T-helper 17 cell (primary cell): ENCODE measurements at regions not wholly inside any gene's neighbourhood (a gene's known extent, or its start where the extent isn't known, plus 50 kb on each side); places are given as distances from the start of the nearest gene placed in this dataset.

Experiments
- ATAC-seq: fragments of 150-1000 bp; cut with Tn5 transposase; 2 replicates; pipeline ENCODE4 v1.10.0; 2021; ENCODE audit warnings: mild to moderate bottlenecking, moderate library complexity
- DNase-seq, 3 donors: peaks; one replicate each; pipeline versions ENCODE4 v3.0.0 to v3.0.0-alpha.2; 2020 to 2021
- H3K9me3 ChIP-seq: one replicate; pipeline ENCODE4 v1.7.0; 2013; ENCODE audit warnings: low read length, mild to moderate bottlenecking; ENCODE audit not compliant: control insufficient read depth, poor library complexity, severe bottlenecking
- H3K27ac Mint-ChIP-seq: one replicate; pipeline ENCODE4 v1.8.0; 2022; ENCODE audit warnings: mild to moderate bottlenecking, moderate library complexity, mixed read lengths
- H3K27me3 Mint-ChIP-seq: one replicate; pipeline ENCODE4 v1.8.0; 2022; ENCODE audit warnings: mixed read lengths
- H3K36me3 Mint-ChIP-seq: one replicate; pipeline ENCODE4 v1.8.0; 2022; ENCODE audit warnings: low read depth, mixed read lengths
- H3K4me1 Mint-ChIP-seq: one replicate; pipeline ENCODE4 v1.8.0; 2022; ENCODE audit warnings: mild to moderate bottlenecking, mixed read lengths
- H3K4me3 Mint-ChIP-seq: one replicate; pipeline ENCODE4 v1.8.0; 2022; ENCODE audit warnings: mild to moderate bottlenecking, moderate library complexity, mixed read lengths

DNA sequence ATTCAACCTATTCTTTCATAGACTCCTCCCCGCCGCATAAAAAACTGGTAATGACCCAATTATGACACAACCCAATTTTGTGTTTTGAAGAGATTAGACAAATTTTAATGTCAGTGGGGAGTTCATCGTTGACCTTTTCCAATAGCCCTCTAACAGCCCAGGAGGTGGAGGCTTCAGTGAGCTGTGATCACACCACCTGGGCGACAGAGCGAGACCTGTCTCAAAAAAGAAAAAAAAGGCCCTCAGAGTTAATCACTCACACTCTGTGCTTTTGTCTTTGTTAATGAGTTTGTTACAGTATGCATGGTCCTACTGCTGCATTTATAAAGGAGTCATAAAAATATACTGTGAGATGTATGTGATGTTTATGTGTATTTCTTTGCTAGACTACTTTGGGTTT is 510.6 kb downstream of the CPS1 start:
- no peaks in the 10 kb centered on the region for H3K9me3 ChIP-seq
- Mint-ChIP-seq H3K27me3 (no peaks in the 10 kb centered on the region), H3K36me3 (no peaks in the 10 kb centered on the region), H3K4me3 (no peak overlapping the region), H3K4me1 (no peaks in the 10 kb centered on the region), H3K27ac (no peak overlapping the region)
- ATAC-seq, result no peak
- DNase-seq, result no peak

DNA sequence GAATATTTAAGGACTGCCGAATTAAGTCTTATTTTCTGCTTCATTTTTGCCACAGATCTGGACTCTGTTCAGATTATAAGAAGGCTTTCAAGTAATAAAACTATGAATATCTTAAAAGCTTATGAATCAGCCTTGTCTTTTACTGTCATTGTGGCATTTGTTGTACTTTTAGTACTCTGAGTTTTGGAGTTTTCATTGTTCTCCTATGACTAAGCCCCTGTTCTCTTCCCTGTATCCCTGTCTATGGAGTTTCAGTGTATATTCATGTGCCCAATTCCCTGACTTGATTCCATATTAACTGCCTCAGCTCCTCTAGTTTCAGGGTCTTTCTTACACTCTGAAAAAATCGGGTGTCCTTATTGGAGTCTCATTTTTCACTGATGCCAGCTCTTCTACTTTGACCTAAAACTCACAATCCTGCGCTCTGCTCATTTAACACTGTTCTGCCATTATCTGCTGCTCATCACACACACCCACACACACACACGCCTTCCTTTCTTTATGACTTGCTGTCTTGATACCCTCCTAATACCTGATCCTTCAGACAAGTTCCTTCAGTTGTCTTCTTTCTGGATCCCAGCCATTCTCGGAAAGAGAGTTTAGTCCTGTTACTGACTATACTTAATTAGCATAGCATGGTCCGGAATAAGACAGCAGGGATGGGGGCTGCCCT is 511.8 kb downstream of the CPS1 start:
- Mint-ChIP-seq H3K27me3 (no peaks in the 10 kb centered on the region), H3K4me1 (no peaks in the 10 kb centered on the region), H3K27ac (no peak overlapping the region), H3K4me3 (no peak overlapping the region), H3K36me3 (no peaks in the 10 kb centered on the region)
- DNase-seq (no peak), ATAC-seq (no peak)
- H3K9me3 ChIP-seq, result no peaks in the 10 kb centered on the region

DNA sequence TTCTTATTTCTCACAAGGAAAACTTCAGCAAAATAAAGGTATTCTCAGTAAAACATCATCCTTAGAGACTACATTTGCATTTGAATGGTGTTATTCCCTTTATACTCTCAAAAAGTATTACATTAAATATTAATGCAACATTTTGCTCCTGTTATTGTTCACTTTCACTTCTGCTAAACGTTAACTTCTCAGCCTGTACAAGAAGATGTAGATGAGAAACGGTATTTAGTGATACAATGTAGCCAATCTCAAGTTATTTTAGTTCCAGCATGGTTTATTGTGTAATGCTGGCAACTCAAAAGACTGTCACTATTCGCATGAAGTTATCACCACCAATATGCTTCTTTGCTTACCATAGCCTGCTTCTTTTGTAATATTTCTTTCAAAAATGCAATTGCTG is 514.1 kb downstream of the CPS1 start:
- no peak for DNase-seq
- H3K9me3 ChIP-seq, result no peaks in the 10 kb centered on the region
- Mint-ChIP-seq H3K4me1 (no peaks in the 10 kb centered on the region), H3K4me3 (no peak overlapping the region), H3K36me3 (no peaks in the 10 kb centered on the region), H3K27me3 (no peaks in the 10 kb centered on the region), H3K27ac (no peak overlapping the region)
- ATAC-seq, result no peak

DNA sequence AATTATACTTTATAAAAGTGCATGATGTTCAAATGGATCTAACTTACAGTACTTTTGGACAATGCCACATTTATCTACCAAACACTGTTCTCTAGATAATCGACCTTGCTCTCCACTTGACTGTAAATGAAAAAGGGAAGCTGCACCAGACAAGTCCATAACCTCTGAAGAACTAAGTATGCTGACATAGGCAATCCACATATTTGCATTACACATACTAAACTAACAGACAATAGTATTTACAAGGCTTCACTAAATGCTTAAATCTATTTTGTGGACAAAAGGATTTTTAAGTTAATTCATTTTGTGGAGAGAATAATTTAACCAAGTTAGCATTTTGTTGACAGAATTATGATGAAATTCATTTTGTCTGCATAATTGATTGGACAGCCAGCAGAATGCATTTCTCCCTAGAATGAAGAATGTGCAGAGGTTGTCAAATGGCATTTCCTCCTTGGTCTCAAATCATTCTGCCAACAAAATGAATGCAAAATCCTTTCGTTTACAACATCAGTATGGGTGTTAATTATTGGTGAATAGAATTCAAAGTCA is 520.9 kb downstream of the CPS1 start:
- ATAC-seq, result no peak
- no peaks in the 10 kb centered on the region for H3K4me1 Mint-ChIP-seq
- no peak for DNase-seq

DNA sequence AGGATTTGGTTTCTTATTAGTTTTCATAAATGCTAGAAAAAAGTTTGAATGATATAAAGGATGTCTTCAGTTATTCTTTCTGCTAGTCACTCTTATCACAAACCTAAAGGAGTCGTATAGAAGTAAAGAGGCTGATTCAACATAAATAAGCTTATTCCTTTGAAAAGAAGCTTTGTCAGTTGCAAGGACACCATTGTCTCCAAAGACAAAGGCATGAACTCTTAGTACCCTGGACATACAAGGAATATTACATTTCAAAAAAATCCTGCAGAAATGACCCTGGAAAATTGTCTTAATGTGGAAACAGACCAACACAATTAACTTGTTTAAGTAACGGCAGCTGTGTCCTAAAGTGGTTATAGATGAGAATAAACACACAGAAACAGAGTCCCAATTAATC is 528.0 kb downstream of the CPS1 start:
- no peak overlapping the region for H3K4me3 Mint-ChIP-seq
- ATAC-seq (no peak), DNase-seq (no peak)
- no peak overlapping the region for H3K27ac Mint-ChIP-seq
- no peaks in the 10 kb centered on the region for H3K36me3 Mint-ChIP-seq
- no peaks in the 10 kb centered on the region for H3K27me3 Mint-ChIP-seq
- H3K9me3 ChIP-seq, result no peaks in the 10 kb centered on the region
- no peaks in the 10 kb centered on the region for H3K4me1 Mint-ChIP-seq

More for the DNA sequence above, 520.9 kb downstream of the CPS1 start:
- no peaks in the 10 kb centered on the region for H3K9me3 ChIP-seq
- Mint-ChIP-seq H3K36me3 (no peaks in the 10 kb centered on the region), H3K4me3 (no peak overlapping the region), H3K27ac (no peak overlapping the region), H3K27me3 (no peaks in the 10 kb centered on the region)

DNA sequence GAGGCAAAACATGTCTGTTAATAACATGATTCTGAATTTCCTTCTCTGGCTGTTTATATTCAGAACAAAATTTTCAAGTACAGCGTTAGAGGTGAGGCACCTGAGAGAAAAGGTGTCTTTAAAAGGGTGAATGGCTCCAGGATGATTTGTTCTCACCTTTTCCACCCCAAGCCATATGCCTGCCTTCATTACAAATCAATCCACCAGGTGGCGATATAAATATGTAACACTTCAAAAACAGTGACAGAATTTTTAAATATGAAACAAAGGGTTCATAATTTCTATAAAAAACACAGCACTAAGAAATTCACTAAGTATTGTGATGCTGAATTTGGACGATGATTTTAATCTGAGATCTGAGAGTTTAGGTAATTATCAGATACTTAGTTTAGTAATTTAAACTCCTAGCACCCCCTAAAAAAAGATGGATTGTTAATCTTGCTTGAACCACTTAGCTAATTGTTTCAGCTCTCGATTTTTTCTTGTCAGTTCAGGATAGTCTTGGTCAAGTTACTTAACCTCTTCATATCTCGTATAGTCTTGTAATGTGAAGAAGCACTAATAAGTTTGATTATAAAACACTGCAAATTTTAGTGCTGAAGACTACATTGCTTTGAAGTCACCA is 528.8 kb downstream of the CPS1 start:
- H3K36me3 Mint-ChIP-seq, result no peaks in the 10 kb centered on the region
- no peak overlapping the region for H3K27ac Mint-ChIP-seq
- ATAC-seq, result no peak
- no peaks in the 10 kb centered on the region for H3K4me1 Mint-ChIP-seq
- no peak overlapping the region for H3K4me3 Mint-ChIP-seq
- H3K27me3 Mint-ChIP-seq, result no peaks in the 10 kb centered on the region
- no peaks in the 10 kb centered on the region for H3K9me3 ChIP-seq
- DNase-seq, result no peak

DNA sequence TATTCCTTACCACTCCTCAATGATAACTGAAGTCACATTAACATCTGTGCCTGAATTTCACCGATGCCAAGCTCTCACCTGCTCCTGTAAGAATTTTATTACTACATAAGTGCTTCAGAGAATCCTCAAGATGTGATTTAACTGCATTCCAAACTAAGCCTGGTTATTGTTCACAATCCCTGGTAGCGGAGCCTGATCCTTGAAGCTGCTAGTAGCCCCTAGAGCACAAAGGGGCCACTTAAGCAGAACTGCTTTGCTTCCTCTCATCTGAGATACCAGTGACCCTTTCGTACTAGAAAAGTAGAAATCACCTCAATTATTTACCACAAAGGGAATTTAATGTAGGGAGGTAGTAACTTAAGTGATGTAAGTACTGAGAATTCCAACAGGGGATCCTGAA is 529.6 kb downstream of the CPS1 start:
- H3K27ac Mint-ChIP-seq, result no peak overlapping the region
- no peak for ATAC-seq
- no peaks in the 10 kb centered on the region for H3K9me3 ChIP-seq
- DNase-seq, result no peak
- no peak overlapping the region for H3K4me3 Mint-ChIP-seq
- no peaks in the 10 kb centered on the region for H3K4me1 Mint-ChIP-seq
- H3K27me3 Mint-ChIP-seq, result no peaks in the 10 kb centered on the region
- H3K36me3 Mint-ChIP-seq, result no peaks in the 10 kb centered on the region

DNA sequence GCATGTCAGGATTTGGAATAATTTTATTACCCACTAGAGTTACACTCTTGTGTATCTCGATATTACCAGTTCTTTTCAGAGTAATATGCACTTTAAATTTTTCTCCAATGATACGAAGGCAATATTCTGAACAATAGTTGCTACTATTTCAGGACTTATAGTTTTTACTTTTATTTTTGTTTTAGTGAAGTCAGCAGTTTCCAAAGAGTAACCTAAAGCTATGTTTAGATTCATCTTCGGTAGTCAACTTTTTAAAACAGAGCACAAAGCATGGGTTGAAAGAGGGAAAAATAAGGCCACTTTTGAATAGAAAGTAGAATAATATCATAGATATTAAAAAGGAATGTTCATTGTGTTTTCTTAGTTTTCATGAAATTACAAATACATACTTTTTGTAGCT is 532.7 kb downstream of the CPS1 start:
- no peaks in the 10 kb centered on the region for H3K36me3 Mint-ChIP-seq
- DNase-seq (no peak), ATAC-seq (no peak)
- no peaks in the 10 kb centered on the region for H3K4me1 Mint-ChIP-seq
- no peak overlapping the region for H3K27ac Mint-ChIP-seq
- H3K4me3 Mint-ChIP-seq, result no peak overlapping the region
- no peaks in the 10 kb centered on the region for H3K9me3 ChIP-seq
- H3K27me3 Mint-ChIP-seq, result no peaks in the 10 kb centered on the region

DNA sequence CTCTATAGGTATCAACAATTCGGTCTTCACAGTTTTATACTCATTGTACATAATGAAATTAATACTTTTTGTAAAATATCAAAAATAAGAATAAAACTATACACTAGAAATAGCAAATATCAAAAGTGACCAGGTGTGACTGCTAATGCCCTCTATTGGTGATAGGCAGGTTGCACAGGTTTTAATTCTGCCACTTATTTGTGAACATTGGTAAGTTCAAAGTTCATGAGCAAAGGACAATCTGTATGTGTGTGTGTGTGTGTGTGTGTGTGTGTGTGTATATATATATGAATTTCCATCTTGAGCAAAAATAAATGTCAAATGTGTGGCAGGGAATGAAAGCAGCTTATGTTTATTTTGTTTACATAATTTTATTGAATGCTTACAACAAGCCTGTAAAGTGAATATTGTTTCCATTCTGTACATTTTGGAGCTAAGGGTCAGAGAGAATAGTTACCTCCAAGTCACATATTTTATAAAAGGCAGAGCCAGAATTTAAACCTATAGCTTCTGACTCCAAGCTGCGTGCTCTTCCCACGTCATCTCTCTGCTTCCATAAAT is 537.4 kb downstream of the CPS1 start:
- Mint-ChIP-seq H3K27ac (no peak overlapping the region), H3K4me1 (no peaks in the 10 kb centered on the region), H3K4me3 (no peak overlapping the region), H3K36me3 (no peaks in the 10 kb centered on the region), H3K27me3 (no peaks in the 10 kb centered on the region)
- no peak for ATAC-seq
- H3K9me3 ChIP-seq, result no peaks in the 10 kb centered on the region
- no peak for DNase-seq

DNA sequence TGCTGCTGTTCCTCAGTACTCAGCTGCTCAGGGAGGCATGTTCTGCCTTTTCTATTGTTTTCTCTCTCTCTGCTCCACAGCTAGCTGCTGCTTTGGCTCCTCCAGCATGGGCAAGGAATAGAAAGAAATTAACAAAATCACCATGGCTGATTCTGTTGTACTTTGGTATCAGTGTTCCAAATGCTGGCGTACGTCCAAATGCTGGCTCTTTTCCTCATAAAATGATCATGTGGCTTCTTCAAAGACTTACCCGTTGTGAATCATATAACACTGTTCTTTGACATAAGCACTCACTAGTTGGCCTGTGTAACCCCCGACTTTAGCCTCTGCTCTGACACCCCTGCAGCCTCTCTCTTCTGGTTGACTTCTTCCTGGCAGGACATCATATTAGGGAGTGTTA is 547.6 kb downstream of the CPS1 start:
- H3K4me1 Mint-ChIP-seq, result no peaks in the 10 kb centered on the region
- H3K4me3 Mint-ChIP-seq, result no peak overlapping the region
- no peak overlapping the region for H3K27ac Mint-ChIP-seq
- ATAC-seq (no peak), DNase-seq (no peak)
- H3K36me3 Mint-ChIP-seq, result no peaks in the 10 kb centered on the region
- H3K9me3 ChIP-seq, result no peaks in the 10 kb centered on the region
- no peaks in the 10 kb centered on the region for H3K27me3 Mint-ChIP-seq

DNA sequence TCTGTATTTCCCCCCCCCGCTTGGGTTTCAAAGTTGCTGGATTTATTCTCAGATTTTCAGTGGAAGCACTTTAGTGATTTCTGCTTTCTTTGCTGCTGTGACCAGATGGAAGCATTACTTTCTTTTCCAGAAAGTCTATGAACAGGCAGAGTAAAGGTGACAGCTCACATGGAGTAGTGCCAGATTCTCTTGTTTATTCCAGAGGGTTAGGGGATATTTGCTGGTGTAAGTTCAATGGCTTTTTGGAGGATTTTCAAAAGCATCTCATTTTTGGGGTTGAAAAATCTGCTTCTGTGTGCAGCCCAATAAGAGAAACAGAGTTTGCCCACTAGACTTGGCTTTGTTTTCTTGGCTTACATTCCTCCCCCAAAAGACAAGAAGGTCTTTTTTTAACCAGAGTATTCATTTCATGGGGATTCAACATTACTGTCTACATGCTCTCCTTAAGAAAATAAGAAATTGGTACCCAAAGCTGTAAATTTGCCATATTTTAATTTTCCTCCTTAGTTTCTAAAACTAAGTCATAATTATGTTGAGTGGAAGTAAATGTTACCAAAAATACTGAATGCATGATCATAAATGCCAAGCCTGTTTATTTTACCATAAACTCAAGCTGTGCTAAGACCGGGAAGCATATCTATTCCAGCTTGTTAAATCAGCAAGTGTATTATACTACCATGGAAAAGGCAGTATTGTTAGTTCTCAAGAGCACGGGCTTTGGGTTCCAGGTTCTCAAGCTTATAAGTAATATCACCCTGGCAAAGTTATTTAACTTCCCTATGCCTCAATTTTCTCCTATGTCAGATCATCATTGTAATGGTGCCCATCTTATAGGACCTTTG is 557.2 kb downstream of the CPS1 start:
- Mint-ChIP-seq H3K4me1 (no peaks in the 10 kb centered on the region), H3K27me3 (no peaks in the 10 kb centered on the region), H3K4me3 (no peak overlapping the region), H3K27ac (no peak overlapping the region), H3K36me3 (no peaks in the 10 kb centered on the region)
- DNase-seq (no peak), ATAC-seq (no peak)
- no peaks in the 10 kb centered on the region for H3K9me3 ChIP-seq

DNA sequence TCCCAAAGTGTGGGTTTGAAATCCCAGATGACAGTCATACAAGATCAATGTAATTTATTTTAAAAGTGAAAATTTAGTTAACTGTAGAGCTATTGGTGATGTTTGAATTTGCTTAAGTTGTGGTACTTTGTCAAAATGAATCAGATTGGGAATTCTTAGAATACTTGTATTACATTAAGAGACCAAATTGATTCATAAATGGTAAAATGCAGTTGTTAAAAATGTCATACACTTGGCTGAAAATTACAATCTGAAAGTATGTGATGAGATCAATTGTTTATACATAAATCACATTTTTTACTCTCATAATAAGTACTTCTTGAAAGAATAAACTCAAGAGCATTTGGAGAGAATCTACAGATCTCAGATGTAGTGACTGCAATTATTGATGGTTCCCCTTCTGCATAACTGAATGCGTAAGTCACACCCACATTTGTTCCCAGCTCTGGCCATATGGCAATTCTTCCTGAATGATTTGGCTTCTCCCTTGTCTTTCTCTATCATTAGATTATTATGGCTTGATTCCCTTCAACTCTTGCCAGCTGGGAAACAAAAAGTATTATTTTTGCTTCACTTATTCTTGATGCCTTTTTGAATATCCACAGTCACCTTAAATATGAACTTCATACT is 558.5 kb downstream of the CPS1 start:
- ATAC-seq (no peak), DNase-seq (no peak)
- peaks cover 2% of the 10 kb centered on the region for H3K36me3 Mint-ChIP-seq
- H3K9me3 ChIP-seq, result no peaks in the 10 kb centered on the region
- H3K4me3 Mint-ChIP-seq, result no peak overlapping the region
- no peaks in the 10 kb centered on the region for H3K4me1 Mint-ChIP-seq
- H3K27me3 Mint-ChIP-seq, result no peaks in the 10 kb centered on the region
- H3K27ac Mint-ChIP-seq, result no peak overlapping the region

DNA sequence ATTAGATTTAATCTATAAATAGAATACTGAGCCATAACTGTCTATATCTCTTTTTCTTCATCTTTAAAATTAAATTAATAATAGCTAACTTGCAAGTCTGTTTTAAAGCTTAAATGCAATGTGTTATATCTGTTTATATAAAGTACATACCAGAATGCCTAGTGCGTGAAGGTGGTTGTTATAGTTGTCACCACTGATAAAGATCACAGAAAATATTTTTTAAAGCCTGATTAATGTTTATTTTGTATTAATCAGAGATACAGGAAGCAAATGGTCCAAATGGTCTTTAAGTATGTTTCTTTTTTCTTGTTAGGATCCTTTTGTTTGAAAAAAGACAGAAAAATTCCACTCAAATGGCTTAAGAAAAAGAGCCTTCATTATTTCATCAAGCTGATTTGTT is 560.6 kb downstream of the CPS1 start:
- H3K27me3 Mint-ChIP-seq, result no peaks in the 10 kb centered on the region
- H3K27ac Mint-ChIP-seq, result no peak overlapping the region
- ATAC-seq (no peak), DNase-seq (no peak)
- no peak overlapping the region for H3K4me3 Mint-ChIP-seq
- H3K4me1 Mint-ChIP-seq, result no peaks in the 10 kb centered on the region
- peaks cover 2% of the 10 kb centered on the region for H3K36me3 Mint-ChIP-seq
- no peaks in the 10 kb centered on the region for H3K9me3 ChIP-seq
